ENCODE measurements at regions not wholly inside any gene's neighbourhood (a gene's known extent, or its start where the extent isn't known, plus 50 kb on each side); places are given as distances from the start of the nearest gene placed in this dataset.

DNA sequence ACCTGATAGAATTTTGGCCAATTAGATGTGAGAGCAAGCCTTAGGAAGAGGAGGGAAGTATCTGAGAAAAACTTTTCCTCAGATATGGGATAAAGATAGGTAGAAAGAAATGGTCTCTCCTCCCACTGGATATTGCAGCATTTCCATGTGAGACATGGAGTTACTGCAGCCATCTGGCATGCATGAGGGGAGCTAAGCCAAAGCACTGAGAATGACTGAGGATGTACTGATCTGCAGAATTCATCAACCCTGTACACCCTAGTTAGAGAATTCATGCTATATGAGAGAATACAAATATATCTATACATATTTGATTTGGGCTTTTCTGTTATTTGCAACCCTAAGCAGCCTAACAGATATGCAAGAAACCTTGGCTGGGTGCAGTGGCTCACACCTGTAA lies 52.5 kb upstream of the RPL34 start:
- intact Hi-C loops (cut with DNase I; ENCODE audit: low total_unique reads), result no loop called here
- no peak overlapping the region for H3K27ac ChIP-seq
- DNase-seq, result no peak
- TF ChIP-seq, protein P1, sequence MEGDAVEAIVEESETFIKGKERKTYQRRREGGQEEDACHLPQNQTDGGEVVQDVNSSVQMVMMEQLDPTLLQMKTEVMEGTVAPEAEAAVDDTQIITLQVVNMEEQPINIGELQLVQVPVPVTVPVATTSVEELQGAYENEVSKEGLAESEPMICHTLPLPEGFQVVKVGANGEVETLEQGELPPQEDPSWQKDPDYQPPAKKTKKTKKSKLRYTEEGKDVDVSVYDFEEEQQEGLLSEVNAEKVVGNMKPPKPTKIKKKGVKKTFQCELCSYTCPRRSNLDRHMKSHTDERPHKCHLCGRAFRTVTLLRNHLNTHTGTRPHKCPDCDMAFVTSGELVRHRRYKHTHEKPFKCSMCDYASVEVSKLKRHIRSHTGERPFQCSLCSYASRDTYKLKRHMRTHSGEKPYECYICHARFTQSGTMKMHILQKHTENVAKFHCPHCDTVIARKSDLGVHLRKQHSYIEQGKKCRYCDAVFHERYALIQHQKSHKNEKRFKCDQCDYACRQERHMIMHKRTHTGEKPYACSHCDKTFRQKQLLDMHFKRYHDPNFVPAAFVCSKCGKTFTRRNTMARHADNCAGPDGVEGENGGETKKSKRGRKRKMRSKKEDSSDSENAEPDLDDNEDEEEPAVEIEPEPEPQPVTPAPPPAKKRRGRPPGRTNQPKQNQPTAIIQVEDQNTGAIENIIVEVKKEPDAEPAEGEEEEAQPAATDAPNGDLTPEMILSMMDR (IDR thresholded peaks at IDR 0.05), result no peak
- no peak for TF ChIP-seq POLR2A (IDR thresholded peaks at IDR 0.05)
- no peaks in the 10 kb centered on the region for H3K4me1 ChIP-seq
- H3K9me3 ChIP-seq, result no peaks in the 10 kb centered on the region
- no peak overlapping the region for H3K4me3 ChIP-seq
- H3K36me3 ChIP-seq (ENCODE audit: low read depth, missing control alignments), result no peaks in the 10 kb centered on the region
- H3K27me3 ChIP-seq, result no peaks in the 10 kb centered on the region

DNA sequence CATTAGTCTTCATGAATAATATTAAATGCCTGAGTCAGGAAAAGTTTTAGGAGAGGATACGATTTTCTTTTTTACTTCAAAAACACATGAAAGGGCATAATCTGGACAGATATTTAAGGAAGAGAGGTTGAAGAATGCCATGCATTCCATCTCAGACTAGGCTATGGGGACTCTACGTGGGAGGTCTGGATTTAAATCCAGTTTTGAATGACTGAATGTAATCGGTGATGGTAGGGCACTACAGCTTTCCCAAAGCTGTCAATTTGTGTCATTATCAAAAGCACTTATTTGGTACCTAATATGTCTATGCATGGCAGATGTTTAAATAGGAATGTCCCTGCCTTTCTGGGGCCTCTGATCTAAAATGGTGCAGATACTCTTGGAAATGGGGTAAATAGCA lies 59.3 kb upstream of the RPL34 start:
- H3K27me3 ChIP-seq, result no peaks in the 10 kb centered on the region
- intact Hi-C loops (cut with DNase I; ENCODE audit: low total_unique reads), result no loop called here
- H3K4me3 ChIP-seq, result no peak overlapping the region
- H3K4me1 ChIP-seq, result no peaks in the 10 kb centered on the region
- WGBS, 2 donors, result 49 to 58% methylated on average over 3 of the region's 3 CpGs
- no peaks in the 10 kb centered on the region for H3K36me3 ChIP-seq (ENCODE audit: low read depth, missing control alignments)
- no peaks in the 10 kb centered on the region for H3K9me3 ChIP-seq
- TF ChIP-seq, protein P1 (IDR thresholded peaks at IDR 0.05), result no peak
- no peak for TF ChIP-seq POLR2A (IDR thresholded peaks at IDR 0.05)
- no peak overlapping the region for H3K27ac ChIP-seq
- DNase-seq, result no peak

DNA sequence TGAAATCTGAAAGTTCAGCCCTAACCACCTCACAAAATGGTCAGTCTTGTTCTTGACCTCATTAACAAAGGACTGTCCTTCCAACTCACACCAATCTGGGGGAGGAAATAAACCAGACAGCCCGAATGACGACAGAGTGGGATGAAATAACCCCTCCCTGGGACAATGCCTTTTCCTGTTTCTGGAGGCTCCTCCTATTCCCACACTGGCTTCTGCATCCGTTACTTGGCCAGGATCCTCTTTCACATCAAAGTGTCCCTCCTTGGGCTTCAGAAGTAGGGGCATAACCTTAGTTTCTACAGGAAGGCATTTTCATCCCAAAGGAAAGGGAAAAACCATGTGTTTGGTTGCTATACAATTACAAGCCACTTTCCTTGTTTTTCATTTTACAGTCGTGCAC lies 59.8 kb upstream of the RPL34 start:
- no peak for DNase-seq
- no peaks in the 10 kb centered on the region for H3K36me3 ChIP-seq (ENCODE audit: low read depth, missing control alignments)
- H3K9me3 ChIP-seq, result no peaks in the 10 kb centered on the region
- no peak for TF ChIP-seq POLR2A (IDR thresholded peaks at IDR 0.05)
- TF ChIP-seq, protein P1 (IDR thresholded peaks at IDR 0.05), result no peak
- no peaks in the 10 kb centered on the region for H3K4me1 ChIP-seq
- intact Hi-C loops (cut with DNase I; ENCODE audit: low total_unique reads), result no loop called here
- 41 to 53% methylated on average over 4 of the region's 4 CpGs for WGBS, 2 donors
- H3K27ac ChIP-seq, result no peak overlapping the region
- no peak overlapping the region for H3K4me3 ChIP-seq
- no peaks in the 10 kb centered on the region for H3K27me3 ChIP-seq

DNA sequence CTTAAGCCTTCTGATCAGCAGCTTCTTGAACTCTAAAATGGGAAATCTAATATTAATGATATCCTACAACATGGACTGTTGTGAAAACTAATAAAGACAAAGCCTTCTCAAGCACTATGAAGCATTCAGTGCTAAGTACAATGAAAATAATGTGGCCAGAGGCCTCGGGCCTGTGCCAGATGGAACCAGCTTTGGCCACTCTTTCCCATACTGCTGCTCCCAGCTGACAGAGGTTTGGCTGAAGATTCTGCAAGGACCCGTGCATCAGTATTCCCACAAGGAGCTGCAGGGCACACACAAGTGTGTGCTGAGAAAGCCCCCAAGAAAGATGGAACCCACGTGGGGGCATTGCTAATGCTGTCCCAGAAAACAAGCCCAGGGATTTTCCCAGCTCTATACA lies 60.5 kb upstream of the RPL34 start:
- no peak overlapping the region for H3K27ac ChIP-seq
- TF ChIP-seq, protein P1 (IDR thresholded peaks at IDR 0.05), result no peak
- no peak for TF ChIP-seq POLR2A (IDR thresholded peaks at IDR 0.05)
- WGBS, 2 donors, result 65 to 69% methylated on average over 3 of the region's 3 CpGs
- no peaks in the 10 kb centered on the region for H3K27me3 ChIP-seq
- no peak for DNase-seq
- no peaks in the 10 kb centered on the region for H3K4me1 ChIP-seq
- H3K36me3 ChIP-seq (ENCODE audit: low read depth, missing control alignments), result no peaks in the 10 kb centered on the region
- intact Hi-C loops (cut with DNase I; ENCODE audit: low total_unique reads), result no loop called here
- H3K9me3 ChIP-seq, result no peaks in the 10 kb centered on the region
- no peak overlapping the region for H3K4me3 ChIP-seq

DNA sequence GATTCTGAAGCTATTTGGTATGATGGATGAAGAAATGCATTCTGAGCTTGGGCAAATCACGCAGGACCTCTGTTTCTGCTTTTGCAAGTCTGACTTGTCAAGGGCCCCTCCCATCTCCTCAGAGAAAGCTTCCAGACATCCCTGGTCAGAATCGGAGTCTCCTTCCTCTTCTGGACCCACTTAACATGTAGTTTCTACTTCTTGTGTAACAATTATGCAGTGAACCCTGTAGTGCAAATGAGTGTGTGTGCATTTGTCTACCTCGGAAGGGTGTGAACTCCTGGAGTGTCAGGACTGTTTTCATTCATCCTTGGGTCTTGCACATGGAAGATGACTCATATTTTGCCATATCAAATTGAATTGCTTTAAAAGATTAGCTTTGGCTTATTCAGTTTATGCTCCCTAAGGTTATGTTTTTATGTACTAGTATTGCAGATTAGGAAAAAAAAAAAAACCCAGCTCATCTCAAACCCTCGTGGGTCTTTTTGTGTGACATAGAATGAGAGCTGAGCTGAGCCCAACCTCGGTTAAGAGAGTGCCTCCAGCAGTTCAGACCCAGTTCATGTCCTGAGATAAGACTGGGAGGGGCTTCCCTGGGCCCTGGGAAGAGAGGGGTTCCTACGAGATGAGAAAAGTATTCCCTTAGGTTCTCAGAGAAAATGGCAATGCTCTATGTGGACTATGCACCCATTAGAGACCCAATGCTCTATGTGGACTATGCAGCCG lies 61.1 kb upstream of the RPL34 start:
- intact Hi-C loops (cut with DNase I; ENCODE audit: low total_unique reads), result no loop called here
- WGBS, 2 donors, result 59 to 67% methylated on average over 7 of the region's 7 CpGs

More for the DNA sequence above, 61.1 kb upstream of the RPL34 start:
- no peaks in the 10 kb centered on the region for H3K4me1 ChIP-seq
- no peaks in the 10 kb centered on the region for H3K27me3 ChIP-seq
- no peaks in the 10 kb centered on the region for H3K36me3 ChIP-seq (ENCODE audit: low read depth, missing control alignments)
- DNase-seq, result no peak
- H3K9me3 ChIP-seq, result no peaks in the 10 kb centered on the region
- H3K27ac ChIP-seq, result no peak overlapping the region
- no peak for TF ChIP-seq POLR2A (IDR thresholded peaks at IDR 0.05)
- TF ChIP-seq, protein P1 (IDR thresholded peaks at IDR 0.05), result no peak
- no peak overlapping the region for H3K4me3 ChIP-seq

All from testis (tissue), 2 donors.